ENCODE measurements at regions not wholly inside any gene's neighbourhood (a gene's known extent, or its start where the extent isn't known, plus 50 kb on each side); places are given as distances from the start of the nearest gene placed in this dataset.

DNA sequence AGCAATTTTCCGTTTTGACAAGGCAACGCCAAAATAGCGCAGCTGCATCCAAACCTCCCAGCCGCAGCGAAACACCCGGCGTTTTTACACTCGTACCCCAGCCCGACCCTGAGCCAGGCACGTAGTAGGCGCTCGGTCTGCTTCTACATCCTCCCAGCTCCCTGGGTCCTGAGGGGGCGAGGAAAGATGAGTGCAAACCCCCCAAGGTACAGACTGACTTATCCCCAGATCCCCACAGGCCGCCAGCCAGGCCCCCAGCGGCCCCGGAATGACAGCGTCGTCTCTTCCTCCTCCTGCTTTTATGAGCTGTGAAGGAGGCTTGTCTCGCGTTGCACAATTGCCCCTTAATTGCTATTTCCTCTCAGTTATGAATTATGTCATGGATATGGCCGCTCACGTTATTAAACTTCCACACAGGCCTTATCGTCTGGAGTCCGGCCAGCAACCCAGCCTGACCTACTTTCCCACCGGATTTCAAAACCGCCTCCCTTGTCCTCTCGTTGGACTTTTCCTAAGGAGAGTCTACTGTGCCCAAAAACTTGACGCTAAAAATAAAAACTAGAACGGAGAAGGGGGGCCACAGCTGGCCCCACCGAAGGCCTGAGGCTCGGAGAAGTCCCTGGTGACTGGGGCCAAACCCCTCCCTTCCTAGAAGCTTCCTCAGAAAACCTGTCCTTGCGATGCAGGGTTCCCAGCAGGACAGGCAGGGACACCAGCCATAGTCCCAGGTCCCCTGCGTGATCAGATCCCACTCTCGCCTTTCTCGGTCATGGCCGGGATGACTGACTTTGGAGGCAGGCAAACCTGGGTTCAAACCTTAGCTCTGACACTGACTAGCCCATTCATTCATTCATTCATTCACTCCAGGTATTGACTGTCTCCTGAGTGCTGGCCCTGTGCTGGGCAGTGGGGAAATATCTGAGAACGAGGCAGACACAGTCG lies 130.9 kb upstream of the PTPN1 start:
- DNase-seq: peak in 1 of 2 experiments; percentile 11

DNA sequence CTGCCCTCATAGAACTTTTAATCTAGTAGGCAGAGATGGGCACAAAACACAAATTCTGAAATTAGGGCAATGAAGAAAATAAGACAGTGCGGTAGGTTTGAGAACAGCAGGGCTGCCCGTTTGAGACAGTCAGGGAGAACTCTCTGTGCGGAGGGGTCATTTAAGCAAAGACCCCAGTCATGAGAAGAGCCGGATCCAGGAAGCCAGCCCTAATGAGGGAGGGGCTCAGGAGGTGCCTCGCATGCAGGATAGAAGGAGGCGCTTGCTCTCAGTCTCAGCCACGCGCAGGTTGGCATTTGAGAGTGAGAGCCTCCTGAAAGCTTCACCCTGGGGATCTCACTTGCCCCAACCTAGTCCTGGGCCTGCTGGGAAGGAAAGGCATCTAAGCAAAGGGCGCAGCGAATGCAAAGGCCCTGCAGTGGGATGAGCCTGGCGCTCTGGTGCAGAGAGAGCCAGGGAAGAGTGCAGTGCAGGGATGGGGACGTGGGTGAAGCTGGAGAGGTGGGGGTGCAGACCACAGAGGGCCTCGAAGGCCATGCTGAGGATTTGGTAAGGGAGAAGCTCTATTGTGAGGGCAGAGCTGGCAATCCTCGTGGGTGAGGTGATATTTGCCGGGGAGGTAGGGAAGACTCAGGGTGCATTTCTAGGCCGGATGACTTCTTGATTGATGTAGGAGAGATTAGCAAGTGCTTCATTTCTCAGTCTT lies 130.0 kb upstream of the PTPN1 start:
- no peak for DNase-seq

DNA sequence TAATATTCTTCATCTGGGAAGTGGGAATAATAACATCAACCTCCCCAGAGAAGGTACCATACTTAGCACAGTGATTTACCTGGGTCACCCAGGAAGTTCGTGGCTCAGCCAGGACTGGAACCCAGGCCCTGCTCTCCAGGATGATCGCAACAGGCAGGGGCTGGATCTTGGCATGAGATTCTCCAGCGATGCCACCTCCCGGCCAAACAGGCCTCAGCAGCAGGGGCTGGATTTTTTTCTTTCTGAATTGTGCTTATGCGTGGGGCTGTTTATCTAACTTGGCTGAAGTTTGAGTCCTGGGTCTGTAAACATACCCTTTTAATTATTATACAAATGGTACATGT lies 129.5 kb upstream of the PTPN1 start:
- DNase-seq: no peak

DNA sequence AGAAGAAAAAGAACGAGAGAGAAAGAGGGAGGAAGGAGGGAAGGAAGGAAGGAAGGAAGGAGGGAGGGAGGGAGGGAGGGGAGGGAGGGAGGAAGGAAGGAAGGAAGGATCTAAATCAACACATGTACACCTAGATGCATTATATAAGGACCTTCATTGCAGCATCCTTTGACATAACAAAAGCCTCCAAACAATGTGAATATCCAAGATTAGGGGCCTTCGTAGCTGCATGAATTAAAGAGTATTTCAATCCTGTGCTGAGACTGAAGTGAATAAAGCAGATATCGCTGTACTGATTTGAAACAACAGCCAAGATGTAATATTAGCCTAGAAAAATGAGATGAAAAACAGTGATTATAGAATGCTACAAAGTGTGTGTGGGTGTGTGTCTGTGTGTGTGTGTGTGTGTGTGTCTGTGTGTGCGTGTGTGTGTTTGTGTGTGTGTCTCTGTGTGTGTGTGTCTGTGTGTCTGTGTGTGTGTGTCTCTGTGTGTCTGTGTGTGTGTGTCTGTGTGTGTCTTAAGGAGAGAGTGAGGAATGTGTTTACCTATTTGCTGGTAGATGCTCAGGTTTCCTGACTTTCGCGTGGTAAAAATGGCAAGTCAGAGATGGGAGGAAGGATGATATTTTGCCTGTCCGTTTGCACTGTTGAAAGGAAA lies 129.0 kb upstream of the PTPN1 start:
- DNase-seq: no peak

DNA sequence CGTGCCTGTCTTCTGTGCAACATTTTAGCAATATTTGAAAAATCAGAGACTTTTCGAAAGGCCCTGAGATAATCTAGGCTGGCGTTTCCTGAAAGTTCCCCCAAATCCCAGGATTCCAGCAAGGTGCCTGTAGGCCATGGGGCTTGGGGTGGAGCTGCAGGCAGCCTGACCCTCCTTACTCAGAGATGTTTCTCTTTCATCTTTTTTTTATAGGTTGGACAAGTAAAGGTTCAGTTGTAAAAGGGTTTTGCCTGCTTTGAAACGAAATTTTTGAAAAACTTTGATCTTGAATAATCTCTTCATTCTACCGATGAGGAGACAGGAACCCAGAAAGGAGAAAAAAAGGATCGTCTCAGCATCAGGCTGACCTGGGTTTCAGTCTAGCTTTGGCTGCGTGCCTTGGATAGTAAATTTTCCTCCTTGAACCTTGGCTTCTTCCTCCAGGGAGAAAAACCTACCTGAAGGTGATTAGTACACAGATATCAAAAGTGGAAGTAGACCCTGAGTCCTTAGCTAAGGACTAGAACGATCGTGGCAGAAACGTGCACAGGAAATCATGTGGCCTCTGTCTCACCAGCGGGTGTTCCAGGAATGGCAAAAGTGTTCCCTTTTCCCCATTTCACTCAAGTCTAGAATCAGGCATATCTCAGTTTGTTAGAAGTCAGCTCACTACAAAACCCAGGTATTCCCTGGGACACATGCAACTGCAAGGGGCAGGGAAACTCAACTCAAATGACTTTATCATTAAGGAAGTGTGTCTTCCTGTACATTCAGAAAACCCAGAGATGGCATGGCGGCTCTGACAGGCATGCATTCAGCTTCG lies 128.2 kb upstream of the PTPN1 start:
- DNase-seq: no peak

DNA sequence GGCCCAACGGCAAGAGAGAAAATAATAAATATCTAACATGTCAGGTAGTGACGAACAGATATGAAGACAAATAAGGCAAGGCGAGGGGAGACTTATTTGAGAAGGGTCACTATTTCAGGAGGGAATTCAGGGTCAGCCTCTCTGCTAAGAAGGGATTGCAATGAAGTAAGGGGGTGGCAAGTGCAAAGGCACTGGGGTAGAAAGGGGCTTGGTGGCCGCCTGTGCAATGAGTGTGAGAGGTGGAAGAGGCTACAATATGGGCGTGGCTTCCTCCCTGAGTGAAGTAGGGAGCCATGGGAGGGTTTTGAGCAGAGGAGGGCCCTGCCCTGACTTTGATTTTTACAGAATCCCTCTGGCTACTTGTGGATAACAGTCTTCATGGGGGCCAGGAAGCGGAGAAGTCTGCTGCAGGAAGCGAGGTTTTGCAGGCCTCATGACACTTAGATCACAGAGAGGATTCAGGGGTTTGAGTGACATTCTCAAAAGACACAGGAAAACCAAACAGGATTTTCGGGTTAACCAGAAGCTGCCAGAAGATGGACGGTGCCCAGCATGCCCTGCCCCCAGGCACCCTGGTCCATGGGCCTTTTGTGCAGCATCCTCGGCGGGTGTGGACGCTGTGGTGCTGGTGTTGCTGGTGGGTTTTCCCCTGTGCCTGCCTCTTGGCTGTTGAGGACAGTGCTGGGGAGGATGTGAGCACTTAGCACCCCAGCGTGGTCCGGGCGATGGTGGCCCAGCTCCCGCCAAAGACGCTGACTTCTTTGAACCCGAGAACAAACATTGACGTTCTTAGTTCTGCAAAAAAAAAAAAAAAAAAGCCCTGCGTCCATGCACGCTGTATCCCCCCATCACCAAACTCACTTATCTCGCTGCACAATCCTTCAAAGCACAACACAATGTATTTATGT lies 124.2 kb upstream of the PTPN1 start:
- DNase-seq: no peak

DNA sequence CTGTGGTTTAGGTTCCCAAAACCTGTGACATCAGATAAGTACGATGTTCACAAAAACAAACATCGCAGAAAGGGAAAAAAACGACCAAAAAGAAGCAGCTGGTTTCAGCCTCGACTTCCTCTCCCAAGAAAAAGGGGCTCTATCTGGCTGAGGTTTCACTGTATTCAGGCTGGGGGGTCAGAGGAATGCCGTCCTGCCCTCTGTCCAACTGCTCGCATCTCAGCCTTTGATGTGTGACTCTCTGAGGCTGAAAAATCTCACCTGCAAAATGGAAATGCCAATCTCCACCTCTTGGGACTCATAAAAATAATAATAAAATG lies 123.6 kb upstream of the PTPN1 start:
- no peak for DNase-seq

DNA sequence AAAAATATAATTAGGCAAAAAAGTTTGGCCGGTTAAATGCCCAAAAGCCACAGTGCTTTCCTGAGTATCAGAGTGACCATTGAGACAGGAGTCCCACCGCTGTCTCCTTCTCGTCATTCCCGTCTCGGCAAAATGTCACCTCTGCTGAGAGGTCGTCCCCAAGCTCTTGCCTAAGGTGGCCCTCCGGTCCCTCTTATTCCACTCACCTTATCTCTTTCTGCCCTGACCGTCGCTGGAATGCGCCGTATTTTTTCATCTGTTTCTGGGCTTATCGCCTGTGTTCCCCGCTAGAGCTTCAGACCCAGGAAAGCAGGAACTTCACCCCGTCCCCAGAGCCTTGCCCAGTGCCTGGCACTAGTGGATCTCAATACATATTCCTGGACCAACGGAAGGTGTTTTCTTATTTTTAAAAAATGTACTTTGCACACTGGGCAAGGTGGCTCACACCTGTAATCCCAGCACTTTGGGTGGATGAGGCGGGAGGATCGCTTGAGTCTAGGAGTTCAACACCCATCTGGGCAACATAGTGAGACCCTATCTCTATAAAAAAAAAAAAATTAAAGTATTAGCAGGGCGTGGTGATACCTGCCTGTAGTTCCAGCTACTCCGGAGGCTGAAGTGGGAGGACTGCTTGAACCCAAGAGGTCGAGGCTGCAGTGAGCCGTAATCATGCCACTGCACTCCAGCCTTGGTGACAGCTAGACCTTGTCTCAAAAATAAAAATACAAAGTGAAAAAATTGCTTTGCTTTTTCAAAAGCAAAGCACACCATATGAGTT lies 122.8 kb upstream of the PTPN1 start:
- DNase-seq: no peak

DNA sequence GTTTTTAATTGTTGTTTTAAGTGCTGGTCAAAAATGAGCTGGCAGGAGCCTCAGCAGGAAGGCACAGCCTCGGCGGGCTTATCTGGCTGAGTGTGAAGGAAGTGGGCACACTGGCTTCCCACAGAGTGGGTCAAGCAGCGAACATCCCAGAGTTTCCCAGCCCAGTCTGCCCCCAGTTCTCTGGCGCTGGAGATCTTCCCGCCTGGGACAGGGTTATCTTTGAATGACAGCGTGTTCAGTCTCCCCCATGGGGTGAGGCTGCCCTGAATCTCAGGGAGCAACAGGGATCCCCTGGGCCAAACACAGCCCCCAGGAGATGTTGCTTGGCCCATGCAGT lies 122.2 kb upstream of the PTPN1 start:
- no peak for DNase-seq

DNA sequence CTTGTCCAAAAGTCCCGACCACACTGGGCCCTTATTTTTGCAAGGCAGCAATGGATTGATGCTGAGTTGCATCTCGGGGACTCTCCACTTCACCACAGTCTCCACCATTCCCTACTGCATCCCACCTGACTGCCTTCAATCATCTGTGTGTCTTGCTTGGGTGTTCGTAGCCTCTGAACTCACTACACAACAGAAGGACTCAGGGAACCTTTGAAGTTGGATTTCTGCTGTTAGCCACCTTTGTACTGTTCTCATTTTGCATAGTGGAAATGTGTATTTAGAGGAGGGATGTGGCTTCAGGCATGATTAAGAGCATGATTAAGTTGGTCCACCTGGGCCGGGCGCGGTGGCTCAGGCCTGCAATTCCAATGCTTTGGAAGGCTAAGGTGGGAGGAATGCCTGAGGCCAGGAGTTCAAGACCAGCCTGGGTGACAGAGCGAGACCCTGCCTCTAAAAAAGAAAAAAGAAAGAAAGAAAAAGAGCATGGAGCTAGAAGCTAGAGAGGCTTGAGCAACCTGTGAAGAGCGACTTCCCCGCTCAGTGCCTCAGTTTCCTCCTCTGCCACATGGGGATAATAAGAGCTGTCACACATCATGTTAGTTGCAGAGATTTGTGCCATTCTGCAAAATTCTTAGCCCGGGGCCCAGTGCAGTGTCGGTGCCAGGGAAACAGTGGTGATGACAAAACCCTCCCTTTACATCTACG lies 121.3 kb upstream of the PTPN1 start:
- DNase-seq: no peak

DNA sequence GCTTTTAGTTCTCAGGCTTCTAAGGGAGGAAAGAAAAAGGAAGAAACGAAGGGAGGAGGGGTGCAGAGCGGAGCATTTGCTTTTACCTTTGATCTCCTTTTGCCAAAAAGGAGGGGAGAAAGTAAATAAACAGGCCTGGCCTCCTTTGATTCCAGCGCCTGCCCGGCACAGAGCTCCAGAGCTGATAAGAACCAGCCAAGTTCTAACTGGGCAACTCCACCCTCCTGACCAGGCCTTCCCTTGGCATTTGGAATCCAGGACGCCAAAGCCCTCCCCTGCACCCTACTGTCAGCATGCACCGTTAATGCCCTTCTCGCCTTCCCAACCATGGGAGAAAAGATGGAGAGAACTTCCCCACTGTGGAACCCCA lies 120.8 kb upstream of the PTPN1 start:
- DNase-seq: no peak

DNA sequence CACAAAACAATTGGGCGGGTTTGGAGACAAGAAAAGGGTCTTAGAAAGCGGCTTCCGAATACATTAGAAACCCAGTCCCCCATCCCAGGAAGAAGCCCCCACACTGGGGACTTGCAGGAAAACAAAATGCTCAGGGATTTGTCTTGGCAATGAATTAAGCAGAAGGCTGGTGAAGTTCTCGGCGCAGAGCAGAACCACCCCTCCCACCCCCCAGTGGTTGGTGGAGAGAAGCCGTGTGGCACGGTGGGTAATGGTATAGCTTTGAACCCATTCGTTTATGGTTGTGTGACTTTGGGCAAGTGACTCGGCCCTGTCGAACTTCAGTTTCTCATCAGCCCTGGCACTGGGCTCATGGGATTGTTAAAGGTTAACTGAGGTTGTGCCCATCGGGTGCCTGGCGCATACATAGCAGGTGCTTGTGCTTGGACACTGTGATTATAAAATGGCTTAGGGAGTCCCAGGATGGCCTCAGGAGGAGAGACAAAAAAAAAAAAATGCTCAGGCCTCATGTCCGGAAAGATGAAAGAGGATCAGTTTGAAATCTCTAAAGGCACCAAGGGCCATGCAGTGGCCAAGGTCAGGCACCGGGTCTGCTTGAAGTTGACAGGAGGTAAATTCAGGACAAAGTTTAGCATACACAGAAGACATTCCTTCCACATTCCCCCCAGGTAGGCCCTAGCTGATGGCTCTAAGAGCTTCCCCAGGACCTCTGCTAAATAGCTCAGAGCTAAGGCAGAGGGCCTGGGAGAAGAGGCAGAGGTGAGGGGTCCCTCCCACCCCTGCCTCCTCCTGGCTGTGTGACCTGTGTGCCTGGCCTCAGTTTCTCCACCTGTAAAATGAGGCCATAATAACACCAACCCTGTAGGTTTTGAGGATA lies 120.1 kb upstream of the PTPN1 start:
- DNase-seq: no peak

DNA sequence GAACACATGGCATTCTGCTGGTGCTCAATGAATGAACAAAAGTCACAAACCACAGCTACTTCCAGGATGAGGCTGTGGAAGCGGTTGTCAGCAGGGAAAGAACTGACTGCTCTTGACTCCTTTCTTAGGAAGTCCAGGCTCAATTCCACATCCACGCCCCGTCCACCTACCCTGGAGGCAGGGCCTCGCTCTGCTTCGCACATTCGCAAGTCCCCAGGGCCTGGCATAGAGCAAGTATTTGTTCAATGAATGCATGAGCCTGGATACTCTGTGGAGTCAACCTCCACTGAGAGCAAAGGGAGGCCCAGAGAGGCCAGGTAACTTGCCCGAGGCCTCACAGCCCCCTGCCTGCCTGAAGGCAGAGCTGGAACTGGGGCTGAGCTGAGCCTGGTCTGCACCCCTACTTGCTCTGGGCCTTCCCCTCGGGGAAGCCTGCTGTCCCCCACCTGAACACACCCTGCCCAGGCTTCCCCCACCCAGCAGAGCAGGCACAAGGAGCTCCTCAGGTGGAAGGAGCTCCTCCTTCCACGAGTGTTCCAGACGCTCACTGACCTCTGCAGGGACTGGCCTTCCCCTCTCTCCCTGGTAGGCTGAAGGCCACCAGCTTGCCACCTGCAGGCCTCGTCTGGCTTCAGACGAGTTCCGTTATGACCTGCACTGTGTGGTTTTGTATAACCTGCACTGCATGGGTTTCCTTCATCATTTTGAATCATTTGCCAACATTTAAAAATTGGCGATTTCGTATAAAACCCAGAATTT lies 119.3 kb upstream of the PTPN1 start:
- no peak for DNase-seq

DNA sequence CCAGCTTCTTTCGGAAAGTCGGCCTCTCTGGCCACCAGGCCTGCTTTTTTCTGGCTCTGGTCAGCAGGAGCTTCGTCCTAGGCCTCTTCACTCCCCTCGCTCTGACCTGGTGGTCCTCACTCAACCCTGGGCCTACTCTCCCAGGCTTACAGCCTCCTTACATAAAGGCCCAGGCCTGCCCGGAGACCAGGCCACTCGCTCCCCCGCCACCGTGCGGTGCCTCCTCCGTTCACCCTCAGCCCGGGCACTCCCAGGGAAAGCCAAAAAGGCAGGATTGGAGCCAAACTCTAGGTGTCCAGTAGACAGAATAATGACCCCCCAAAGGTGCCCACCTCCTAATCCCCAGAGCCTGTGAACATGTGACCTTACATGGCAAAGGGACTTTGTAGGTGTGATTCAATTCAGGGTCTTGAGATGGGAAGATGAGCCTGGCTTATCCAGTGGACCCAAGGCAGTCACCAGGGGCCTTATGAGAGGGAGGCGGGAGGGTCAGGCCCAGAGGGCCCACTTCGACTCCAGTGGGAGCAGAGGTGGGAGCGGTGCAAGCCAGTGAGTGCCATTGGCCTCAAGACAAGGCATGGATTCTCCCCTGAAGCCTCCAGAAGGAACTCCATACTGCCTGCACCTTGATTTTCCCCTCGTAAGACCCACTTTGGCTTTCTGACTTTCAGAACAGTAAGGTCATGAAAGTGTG lies 118.6 kb upstream of the PTPN1 start:
- no peak for DNase-seq

DNA sequence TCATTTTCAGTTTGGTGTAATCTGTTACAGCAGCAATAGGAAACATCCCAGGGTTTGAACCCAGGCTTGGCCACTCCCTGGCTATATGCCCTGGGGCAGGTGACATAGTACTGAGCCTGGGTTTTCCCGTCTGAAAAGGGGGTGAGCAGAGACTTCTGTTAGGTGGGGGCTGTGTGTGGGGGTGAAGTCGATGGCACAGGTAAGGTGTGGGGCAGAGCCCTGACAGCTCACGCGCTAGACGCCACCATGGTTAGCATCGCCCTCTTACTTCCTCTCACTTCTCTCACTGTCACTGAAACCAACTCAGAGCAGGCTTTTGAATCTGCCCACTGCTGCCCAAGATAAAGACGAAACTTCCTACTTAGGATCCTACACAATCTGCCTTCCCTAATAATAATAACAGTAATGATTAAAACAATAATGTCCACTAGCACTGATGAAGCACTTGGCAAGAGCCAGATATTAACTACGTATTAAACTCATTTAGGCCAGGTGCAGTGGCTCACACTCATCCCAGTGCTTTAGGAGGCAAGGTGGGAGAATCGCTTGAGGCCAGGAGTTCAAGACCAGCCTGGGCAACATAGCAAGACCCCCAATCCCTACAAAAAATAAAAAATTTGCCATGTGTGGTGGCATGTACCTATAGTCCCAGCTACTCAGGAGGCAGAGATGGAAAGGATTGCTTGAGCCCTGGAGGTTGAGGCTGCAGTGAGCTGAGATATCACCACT lies 117.9 kb upstream of the PTPN1 start:
- DNase-seq: no peak

DNA sequence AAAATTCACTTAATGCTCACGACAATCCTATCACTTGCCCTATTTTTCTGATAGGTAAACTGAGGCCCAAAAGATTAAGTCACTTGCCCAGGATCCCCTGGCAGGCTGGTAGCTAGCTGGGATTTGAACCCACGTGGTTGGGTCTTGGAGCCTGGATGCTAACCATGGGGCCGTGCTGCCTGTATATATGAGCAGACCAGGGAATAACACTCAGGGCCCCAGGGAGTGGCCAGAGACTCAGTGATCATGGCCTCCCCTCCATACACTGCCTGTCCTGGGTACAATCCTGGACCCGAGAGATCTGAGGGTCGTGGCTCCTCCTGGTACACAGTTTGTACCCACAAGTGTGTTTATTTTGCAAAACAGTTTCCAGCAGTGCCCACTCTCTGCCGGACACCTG lies 116.9 kb upstream of the PTPN1 start:
- no peak for DNase-seq

DNA sequence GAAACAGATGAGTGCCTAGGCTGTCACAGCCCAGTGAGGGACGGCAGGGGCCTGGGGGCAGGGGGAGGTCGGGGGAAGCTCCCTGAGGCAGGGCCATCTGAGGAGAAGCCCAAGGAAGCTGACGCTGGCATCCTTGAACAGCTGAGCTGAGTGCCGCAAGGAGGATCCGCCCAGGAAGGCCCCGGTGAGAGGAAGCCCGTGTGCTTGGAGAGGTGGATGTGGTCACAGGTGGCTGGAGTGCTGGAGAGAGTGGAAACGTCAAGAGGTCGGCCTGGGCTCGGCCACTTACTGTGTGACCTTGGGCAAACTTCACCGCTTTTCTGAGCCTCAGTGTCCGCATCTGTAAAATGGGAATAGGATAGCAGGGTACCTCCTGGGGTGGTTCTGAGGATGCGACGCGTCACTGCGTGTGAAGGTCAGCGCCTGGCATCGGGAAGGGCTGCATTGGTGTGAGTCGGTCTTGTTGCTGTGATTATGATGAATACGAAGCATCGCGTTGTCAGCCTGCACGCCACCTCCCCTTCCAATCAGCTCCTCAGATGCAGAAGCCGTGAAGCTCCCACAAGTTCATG lies 116.1 kb upstream of the PTPN1 start:
- no peak for DNase-seq

All from NCI-H2081 (cell line).